GM13977 (cell line): ENCODE measurements at regions not wholly inside any gene's neighbourhood (a gene's known extent, or its start where the extent isn't known, plus 50 kb on each side); places are given as distances from the start of the nearest gene placed in this dataset.

ENCODE experiments used
- DNase-seq: peaks from one replicate; pipeline ENCODE4 v3.0.0; 2012; ENCODE audit warnings: low spot score
- in situ Hi-C: fragments of 300-500 bp; cut with MboI; formaldehyde crosslinking; loops from one replicate; pipeline ENCODE4 v1.12.0; 2022; ENCODE audit warnings: low sequenced_read_pairs, low pct_unique_long_range_greater_than_20kb, mixed read lengths, inconsistent platforms; ENCODE audit not compliant: unreplicated experiment
- TF ChIP-seq, protein P1 (sequence below): IDR thresholded peaks from 2 replicates; pipeline ENCODE4 v1.5.1; 2012; ENCODE audit warnings: mild to moderate bottlenecking, control low read depth; ENCODE audit not compliant: insufficient read depth; ENCODE audit errors: extremely low read depth, missing control alignments

DNA sequence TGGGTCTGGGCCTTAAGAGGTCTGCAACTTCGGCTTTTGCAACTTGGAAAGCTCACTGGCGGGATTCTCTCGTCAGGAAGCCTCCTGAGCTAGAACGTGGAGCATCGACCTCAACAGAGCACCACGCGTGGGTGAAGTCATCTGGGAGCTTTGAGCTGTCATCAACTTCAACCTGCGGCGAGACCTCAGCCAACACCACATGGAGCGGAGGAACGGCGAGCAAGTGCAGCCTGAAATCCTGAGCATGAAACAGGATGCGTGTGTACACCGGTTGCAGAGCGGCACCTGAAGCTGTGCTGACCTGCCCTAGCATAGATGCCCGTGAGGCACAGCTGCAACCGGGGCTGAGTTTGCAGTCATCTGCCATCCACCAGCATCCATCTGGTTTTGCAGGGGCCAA is 295.7 kb upstream of the SHH start:
- in situ Hi-C loops: no loop called here
- no peak for DNase-seq
- TF ChIP-seq, protein P1, sequence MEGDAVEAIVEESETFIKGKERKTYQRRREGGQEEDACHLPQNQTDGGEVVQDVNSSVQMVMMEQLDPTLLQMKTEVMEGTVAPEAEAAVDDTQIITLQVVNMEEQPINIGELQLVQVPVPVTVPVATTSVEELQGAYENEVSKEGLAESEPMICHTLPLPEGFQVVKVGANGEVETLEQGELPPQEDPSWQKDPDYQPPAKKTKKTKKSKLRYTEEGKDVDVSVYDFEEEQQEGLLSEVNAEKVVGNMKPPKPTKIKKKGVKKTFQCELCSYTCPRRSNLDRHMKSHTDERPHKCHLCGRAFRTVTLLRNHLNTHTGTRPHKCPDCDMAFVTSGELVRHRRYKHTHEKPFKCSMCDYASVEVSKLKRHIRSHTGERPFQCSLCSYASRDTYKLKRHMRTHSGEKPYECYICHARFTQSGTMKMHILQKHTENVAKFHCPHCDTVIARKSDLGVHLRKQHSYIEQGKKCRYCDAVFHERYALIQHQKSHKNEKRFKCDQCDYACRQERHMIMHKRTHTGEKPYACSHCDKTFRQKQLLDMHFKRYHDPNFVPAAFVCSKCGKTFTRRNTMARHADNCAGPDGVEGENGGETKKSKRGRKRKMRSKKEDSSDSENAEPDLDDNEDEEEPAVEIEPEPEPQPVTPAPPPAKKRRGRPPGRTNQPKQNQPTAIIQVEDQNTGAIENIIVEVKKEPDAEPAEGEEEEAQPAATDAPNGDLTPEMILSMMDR: no peak

DNA sequence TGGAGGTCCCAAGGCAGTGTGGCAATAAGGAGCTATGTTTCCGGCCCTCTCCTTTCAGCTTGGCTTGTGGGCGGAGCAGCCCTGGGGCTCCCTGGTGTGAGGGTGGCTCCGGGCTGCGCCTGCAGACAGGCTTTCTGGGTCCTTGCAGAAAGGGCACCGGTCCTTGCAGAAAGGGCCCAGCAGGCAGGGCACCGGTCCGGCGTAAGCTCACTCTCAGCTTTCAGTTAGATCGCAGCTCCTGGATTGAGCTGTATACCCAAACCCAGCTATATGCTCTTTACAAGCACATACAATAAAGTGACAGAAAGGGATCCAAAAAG is 293.8 kb upstream of the SHH start:
- in situ Hi-C loops: no loop called here

DNA sequence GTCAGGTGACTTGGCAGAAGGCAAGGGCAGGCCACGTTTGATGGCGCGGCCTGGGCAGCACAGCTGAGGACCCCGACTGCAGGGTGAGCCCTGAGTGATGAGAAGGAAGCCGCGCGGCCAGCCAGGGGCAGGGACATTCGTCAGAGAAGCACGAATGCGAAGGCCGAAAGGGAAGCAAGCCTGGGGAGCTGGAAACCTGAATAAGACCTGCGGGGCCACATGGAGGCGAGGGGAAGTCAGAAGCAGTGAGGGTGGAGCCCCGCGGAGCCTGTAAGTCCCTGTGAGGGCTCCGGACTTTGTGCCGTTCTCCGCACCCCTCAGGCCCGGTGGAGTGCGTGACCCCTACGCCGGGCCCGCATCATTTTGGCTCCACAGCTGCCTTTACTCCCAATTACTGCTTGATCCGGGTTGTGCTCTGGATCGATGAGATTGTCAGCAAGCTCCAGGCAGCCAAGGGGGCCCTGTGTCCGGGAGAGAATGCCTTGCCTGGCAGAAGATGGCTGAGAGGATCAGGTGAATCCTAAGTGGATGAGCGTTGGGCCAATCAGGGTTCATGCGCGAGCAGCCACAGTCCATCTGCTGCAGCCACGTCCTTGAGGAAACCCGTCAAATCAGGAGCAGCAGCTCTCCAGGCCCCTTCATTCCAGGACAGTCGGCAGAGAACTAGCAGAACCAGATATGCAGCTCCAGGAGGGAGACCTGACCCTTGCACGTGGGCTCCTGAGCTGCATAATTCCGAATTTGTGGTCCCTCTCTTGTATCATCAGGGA is 293.3 kb upstream of the SHH start:
- DNase-seq: no peak
- in situ Hi-C loops: no loop called here

More for the DNA sequence above, 293.8 kb upstream of the SHH start:
- DNase-seq: no peak
- TF ChIP-seq, protein P1: no peak

DNA sequence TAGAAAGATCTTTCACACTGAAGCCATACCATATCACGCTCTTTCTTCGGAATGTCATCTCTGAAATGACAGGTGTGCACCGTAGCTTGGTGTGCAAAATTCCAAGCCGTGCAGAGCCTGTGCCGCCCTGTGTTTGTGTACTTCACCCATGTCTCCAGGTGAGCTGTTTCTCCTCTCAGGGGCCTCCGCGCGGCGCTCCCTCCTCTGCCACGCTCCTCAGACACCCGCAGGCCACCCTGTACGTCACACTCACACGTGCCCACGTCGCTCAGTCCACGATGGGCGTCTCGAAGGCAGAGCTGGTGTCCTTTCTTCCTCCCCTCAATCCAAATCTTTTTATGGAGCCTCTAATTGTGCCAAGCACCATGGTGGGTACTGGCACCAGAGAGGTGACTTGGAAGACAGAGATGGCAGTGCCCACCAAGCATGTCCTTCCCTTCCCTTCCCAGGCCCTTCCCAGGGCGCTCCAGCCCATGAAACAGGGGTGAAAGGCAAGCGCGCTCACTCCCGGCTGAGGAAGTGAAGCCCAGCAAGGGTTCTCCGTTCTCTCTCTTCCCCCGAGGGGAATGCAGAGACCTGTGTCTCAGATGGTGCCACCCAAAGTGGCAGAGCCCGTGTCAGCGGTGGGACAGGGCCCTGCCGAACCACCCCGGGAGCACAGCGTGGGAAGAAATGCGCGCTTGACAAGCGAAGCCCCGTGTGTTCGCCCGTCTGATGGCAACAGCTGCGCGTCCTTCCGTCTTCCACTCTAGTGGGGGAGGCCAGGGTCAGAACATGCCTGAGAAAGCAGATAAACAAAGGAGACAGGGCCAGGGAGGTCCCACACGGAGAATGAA is 292.5 kb upstream of the SHH start:
- DNase-seq: no peak
- in situ Hi-C loops: no loop called here
- TF ChIP-seq, protein P1: no peak

More for the DNA sequence above, 293.3 kb upstream of the SHH start:
- TF ChIP-seq, protein P1: no peak

DNA sequence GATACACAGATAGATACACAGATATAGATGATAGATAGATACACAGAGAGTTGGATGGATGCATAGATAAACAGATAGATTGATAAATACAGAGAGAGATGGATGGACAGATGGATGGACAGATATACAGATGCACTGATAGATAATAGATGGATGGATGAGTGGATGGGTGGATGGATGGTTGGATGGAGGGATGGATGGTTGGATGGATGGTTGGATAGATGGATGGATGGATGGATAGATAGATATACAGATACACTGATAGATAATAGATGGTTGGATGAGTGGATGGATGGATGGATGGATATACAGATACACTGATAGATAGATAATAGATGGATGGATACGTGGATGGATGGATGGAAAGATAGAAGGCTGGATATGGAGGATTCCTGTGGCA is 290.0 kb upstream of the SHH start:
- in situ Hi-C loops: no loop called here
- TF ChIP-seq, protein P1: no peak
- no peak for DNase-seq

DNA sequence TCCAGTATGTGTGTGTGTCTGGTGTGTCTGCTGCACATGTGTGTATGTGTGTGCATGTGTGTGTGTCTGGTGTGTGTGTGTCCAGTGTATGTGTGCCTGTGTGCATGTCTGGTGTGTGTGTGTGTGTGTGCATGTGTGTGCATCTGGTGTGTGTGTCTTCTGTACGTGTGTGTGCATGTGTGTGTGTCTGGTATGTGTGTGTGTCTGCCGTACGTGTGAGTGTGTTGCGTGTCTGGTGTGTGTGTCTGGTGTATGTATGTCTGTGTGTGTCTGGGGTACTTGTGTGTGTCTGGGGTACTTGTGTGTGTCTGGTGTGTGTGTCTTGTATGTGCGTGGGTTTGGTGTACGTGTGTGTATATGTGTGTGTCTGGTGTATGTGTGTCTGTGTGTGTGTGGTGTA is 289.1 kb upstream of the SHH start:
- TF ChIP-seq, protein P1: no peak
- in situ Hi-C loops: no loop called here
- no peak for DNase-seq
